ENCODE measurements at regions not wholly inside any gene's neighbourhood (a gene's known extent, or its start where the extent isn't known, plus 50 kb on each side); places are given as distances from the start of the nearest gene placed in this dataset.

DNA sequence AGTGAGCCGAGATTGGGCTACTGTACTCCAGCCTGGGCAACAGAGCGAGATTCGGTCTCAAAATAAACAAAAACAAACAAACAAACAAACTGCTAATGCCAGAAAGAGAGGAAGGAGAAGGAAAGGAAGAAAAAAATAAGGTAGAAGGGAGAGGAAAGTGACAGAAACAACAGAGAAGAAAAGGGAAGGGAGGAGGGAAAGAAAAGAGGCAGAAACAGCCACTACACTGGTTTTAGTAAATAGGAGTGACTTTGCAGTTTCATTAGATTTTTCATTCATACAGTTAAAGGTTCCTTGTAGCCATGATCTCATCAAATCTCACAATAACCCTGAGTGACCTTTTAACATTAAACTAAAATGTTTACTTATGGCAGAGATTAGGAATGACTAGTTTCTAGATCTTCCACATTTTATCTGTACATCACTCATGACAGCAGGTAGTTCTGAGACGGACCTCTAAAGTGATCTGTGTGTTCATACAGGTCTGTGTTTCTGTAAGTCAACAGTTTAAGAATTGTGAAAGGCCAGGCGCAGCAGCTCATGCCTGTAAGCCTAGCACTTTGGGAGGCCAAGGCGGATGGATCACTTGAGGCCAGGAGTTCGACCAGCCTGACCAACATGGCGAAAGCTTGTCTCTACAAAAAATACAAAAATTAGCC lies 191.3 kb upstream of the KLF14 start:
- DNase-seq (ENCODE audit: extremely low read depth, low read depth, low spot score), result no peak

DNA sequence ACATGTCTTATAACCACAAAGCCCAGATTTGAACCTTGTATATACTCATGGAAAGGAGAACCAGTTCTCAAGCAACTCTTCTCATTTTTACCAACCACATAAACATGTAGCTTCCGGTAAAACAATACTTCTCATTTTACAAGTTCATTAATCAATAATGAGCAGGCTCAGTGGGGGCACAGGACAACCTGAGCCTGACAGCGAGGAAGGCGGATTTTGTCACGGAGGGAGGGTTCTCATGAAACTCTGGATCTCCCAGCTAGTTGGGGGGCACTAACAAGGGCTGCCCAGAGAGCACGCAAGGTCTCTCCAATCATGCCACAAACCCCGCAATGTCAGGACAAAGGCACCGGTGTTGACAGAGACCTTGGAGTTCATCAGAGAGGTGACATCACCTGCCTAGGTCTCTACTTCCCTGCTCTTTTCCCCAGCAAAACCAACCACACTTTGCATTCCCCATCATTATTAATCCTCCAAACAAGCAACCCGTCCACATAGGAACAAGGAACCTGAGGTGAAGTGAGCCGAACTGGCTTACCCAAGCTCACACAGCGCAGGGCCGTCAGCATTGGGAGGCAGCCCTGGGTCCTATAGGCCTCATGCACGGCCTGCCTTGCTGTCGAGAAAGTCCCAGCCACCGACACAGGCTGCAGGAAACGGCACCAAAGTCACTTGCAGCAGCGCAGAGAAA lies 192.1 kb upstream of the KLF14 start:
- no peak for DNase-seq (ENCODE audit: extremely low read depth, low read depth, low spot score)

DNA sequence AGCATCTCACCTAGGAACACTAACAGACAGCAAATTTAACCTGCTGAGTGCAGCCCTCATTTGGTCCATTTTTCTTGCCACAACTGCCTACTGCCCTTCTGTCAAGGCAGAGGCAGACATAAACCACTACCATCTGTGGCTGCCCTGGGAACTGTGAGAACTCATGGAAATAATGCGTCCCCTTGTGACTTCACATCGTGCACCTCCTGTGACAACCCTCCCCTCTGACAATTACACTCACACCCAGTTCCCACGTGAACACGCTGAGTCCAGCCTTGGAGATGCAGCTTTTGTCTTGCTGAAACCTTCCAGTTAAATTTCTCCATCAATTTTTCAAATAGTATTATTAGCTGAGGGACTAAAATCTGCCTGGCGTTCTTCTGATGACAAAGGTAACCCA lies 193.1 kb upstream of the KLF14 start:
- no peak for DNase-seq (ENCODE audit: extremely low read depth, low read depth, low spot score)

DNA sequence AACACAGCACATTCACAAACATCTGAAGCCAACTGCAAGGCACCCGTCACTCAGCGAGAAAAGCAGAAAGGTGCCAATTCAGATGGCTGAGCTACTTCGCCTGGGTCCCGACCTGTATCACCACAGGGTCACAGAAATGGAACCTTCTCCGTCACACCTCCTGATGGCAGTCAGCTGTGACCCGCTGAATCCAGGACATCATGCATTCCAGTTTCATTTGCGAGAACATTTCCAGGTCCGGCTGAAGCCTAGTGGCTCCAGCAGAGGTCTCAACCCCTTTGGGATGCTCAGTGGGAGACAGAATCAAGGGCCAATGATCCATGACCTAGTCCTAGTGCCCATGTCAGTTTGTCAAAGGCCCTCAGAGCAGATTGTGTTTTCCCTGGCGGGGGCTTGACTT lies 193.6 kb upstream of the KLF14 start:
- no peak for DNase-seq (ENCODE audit: extremely low read depth, low read depth, low spot score)

DNA sequence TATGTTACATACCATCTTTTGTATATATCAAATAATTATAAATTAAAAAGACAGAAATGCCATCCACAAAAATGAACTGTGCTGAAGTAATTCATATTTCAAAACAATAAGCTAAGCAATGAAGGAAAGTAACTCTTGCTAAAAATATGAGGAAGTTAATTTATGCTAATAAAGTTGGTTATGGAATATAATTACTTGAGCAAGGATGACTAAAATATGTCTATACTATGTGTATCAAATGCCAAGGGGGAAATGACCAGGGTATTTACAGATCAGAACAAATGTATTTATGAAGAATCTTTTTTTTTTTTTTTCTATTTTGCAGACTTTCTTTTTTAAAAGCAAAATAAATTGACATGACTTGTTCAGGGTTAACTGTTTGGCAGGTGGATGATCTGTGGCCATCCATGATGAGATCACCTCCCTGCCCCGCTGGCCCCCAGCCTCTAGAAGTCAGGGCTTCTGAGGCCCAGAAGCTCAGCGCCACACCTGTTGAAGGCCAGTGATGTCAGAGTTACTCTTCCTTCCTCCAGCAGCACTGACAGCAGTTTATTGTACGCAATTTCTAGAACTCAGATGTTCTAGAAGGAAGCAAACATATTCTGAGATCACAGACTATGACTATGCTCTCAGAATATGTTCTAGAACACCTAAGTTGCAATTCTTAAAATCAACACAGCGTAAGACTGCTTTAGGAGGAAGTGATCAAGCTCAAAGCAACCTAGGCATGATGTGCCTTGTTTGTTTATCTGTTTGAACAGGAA lies 196.1 kb upstream of the KLF14 start:
- no peak for DNase-seq (ENCODE audit: extremely low read depth, low read depth, low spot score)

DNA sequence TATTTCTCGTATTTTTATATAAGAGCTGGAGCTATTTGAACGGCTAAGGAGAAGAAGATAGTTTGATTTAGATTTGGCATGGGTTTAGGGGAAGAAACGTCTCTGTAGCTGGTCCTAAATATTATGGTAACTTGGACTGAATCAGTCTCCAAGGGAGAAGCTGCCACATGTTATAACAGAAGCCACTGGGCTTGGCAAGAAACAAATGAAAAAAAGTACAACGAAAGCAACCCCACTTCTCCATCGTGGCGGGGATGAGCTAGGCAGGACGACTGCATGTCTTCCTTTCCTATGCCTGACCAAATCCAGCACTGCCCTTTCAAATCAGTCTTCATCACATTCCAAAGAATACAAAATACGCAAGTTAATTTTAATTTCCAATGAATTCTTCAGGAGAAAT lies 196.7 kb upstream of the KLF14 start:
- no peak for DNase-seq (ENCODE audit: extremely low read depth, low read depth, low spot score)

DNA sequence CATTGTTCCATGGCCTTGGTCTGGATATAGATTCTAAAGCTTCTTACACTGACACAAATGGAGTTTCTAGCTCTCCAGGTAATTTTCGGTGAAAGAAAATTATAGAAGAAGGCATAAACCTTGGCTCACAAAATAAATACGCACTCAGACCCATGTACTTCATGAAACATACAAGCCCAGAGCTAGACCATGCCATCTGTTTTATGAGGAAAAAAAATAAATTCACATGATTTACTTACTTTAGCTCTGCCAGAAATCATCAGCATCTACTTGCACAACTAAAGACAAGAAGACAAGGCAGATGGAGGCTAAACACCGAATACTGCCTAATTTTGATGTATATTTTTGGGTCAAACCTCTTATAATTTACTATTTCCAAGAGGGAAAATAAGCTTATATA lies 197.4 kb upstream of the KLF14 start:
- DNase-seq (ENCODE audit: extremely low read depth, low read depth, low spot score), result no peak

DNA sequence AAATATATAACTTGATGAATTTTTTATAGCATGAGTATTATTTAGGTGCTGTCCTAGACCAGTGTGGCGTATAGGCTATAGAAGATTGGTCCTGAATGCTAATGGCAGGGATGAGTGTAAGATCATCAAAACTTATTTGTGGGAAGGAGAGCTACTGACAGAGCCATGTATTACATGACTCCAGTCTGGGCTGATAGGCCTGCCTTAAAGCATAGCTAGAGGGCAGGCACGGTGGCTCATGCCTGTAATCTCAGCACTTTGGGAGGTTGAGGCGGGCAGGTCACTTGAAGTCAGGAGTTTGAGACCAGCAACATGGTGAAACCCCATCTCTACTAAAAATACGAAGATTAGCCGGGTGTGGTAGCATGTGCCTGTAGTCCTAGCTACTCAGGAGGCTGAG lies 198.1 kb upstream of the KLF14 start:
- no peak for DNase-seq (ENCODE audit: extremely low read depth, low read depth, low spot score)

DNA sequence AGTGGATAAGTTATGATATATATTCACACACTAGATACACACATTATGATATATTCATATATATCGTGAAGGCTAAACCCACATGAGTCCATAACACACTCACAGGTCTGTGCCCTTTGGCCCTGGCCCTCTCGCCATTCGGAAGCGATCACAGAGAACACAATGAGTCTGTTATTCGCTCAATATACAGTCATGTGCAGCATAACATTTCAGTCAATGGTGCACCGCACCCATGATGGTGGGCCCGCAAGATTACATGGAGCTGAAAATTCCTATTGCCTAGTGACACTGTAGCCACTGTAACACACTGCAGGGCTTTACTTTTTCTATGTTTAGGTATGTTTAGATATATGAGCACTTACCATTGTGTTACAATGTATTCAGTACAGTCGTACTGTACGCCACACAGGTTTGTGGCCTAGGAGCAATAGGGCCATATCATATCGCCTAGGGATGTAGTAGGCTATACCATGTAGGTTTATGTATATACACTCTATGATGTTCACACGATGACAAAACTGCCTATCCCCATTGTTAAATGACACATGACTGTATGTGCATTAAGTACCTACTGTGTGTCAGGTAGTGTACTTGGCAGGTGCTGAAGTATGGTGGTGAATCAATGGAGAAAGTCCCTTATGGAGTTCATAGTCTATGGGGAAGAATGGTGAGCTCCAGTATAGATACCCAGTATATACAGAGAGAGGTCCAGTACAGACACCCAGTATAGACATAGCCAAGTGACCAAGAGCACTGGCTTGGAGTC lies 198.8 kb upstream of the KLF14 start:
- no peak for DNase-seq (ENCODE audit: extremely low read depth, low read depth, low spot score)

DNA sequence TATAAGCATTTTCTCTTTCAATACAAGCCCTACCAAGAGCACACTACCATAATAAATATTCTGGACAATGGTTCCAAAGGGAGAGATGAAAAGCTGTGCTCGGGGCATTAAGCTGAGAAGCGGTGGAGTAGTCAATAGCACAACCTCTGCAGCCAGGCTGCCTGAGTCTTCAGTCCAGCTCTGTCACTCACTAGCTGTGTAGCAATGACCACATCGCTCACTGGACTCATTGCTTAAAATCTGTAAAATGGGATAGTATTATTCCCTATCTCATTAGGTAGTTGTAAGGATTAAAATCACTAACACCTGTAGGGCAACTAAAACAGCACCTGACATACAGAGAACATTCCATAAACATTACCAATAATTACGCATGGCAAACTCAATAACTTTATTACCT lies 199.9 kb upstream of the KLF14 start:
- DNase-seq (ENCODE audit: extremely low read depth, low read depth, low spot score), result no peak

DNA sequence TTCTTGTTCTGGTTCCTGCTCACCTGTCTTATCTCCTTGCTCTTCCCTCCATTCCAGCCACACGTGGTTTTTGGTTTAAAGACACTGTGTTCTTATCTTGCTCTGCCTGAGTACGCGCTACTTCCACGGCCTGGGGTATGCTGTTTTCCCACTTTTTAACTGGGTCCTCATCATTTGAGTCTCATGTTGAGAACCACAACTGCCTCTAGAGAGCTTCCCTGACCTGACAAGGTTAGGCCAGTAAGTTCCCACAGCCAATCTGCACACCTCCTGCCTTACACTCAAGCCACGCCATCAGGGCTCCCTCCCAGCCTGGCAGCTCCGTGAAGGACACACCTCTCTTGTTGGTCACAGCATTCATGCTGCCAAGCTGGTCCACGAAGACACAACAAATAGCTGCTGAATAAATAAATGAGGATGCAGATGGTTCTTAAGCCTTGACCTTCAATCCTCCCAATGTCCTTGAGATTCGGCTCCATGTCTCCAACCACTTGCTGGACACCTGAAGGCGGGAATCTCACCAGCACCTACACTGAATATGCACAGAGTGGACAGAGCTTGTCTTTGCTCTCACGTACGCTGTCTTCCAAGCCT lies 201.7 kb upstream of the KLF14 start:
- no peak for DNase-seq (ENCODE audit: extremely low read depth, low read depth, low spot score)

DNA sequence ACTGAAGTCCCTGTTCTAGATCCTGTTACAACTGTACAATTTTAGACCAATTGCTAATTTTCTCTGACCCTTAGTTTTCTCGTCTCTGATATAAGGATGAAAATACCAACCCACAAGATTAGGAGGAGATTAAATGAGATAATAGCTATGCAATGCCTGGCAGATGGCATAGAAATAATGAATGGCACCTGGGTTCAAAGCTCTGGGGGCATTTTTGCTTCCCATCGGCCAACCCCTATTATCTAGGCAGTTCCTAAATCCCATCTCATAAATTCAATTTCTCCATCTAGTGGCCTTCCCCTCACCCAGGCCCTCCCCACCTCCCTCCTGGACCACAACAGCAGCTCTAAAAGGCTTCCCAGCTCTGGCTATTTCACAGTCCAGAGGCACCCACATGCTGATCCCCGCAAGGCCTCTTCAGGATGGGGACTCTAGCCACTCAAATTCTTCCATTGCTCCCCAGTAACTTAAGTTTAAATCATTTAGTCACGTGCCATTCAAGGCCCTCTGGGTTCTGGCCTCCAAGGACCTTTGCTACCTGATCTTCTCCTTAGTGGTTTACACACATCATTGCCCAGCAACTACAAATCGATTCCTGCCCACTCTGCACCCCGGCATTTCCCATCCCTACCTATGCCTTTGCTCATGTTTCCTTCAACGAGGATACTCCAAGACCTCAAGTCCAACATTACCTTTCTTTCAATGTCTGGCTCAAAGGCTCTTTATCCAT lies 202.4 kb upstream of the KLF14 start:
- no peak for DNase-seq (ENCODE audit: extremely low read depth, low read depth, low spot score)

DNA sequence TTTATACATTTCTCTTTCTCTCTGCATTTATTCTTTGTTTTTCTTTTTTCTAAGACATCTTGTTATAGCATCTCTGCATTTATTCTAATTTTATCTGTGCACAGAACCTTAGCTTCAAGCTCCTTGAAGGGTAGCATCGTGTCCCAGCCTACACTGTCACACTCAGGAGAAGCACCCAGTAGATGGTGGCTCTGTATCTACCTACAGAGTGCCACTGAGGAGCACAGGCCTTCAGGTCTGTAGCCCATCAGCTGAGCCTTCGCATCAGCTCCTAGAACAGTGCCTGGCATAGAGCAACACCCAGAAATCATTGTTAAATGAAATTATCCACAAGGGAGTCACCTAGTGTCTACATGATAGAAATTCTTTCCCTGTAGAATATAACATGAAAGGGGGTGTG lies 203.0 kb upstream of the KLF14 start:
- DNase-seq (ENCODE audit: extremely low read depth, low read depth, low spot score), result no peak

DNA sequence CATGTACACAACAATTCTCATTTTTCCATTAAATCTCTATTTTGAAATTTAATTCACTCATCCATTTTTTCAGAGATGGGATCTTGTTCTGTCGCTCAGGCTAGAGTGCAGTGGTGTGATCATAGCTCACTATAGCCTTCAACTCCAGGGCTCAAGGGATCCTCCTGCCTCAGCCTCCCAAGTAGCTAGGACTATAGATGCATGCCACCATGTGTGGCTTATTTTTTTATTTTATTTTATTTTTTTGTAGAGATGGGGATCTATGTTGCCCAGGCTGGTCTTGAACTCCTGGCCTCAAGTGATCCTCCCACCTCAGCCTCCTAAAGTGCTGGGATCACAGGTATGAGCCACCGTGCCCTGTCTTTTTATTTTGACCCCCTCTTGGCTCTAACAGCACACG lies 203.8 kb upstream of the KLF14 start:
- no peak for DNase-seq (ENCODE audit: extremely low read depth, low read depth, low spot score)

DNA sequence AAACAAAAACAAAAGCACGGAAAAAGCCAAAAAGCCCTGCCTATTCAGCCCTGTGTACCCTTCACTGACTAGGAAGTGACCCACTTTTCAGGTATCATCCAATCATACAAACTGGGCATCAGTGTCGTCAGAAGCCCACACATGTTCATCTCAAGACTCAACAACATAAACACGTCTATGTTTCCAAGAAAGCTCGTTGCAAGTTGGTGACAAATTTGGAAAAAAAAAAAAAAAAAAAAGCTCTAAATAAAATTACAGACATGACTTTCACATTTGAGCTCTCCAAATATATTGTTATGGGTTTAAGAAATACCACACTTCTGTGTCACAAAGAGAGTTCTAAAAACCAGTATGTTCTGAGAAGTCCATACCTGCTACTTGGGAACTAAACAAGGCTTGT lies 204.7 kb upstream of the KLF14 start:
- no peak for DNase-seq (ENCODE audit: extremely low read depth, low read depth, low spot score)

DNA sequence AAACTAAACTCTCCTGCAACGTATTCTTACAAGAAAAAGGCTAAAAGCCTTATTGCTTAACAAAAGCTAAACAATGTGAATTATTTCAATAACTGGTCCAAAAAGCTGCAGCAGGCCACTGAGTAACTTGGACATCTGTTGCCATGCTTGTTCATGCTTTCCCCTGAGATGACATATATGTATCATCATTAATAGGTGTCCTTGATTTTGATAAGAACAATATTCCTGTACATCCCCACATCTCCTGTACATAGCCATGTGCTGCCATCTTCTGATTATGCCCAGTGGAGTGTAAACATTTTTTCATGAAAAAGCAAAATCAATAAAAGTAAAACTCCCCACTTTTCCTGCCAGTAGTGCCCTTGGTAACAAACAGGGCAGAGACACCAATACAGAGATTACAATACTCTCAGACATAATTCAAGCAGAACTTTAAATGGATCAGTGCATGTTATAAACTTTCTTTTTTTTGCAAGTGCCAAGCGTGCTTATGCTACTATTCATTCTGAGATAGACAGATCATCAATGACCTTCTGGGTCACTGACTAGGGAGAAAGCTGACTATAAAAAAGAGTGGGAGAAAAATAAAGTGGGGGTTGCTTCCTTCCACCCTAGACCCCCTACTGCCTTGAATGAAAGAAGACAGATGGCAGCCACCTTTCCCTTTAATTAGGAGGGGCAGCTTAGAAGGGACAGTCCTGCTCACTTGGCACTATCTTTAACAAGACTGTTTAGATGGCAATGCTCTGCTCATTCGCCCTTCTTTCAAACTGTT lies 205.5 kb upstream of the KLF14 start:
- no peak for DNase-seq (ENCODE audit: extremely low read depth, low read depth, low spot score)

DNA sequence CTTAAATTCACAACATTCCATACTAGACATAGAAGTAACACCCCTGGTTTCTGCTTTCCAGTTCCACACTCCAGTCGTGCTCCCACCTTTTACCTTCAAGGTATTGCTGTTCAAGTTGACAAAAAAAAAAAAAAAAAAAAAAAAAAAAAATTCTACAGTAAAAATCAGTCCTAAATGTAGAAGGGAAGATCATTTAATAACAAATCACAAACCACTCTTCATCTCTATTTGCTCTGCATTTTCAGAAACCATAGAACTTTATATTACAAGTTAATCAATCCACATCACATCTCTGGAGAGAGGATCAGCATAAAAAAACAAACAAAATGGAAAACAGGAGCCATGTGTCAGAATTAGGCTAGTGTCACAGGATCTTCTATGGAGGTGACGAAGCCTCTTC lies 206.3 kb upstream of the KLF14 start:
- no peak for DNase-seq (ENCODE audit: extremely low read depth, low read depth, low spot score)

DNA sequence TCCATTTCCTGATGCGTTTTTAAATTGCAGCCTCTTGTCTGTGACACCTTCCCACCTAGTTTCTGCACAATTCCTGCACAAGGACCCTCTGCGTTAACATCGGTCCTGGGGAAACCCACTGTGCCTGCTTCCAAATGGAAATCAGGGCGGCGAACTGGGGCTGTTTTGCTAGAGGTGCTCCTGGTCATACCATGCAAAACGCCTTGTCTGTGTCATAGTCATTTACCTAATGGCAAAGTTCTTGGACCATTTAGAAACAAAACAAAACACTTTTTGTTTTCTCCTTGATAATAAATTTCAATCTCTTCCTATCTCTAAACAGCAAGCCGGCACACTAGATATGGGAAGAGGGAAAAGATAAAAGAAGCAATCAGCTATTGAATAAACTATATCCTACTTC lies 206.9 kb upstream of the KLF14 start:
- DNase-seq (ENCODE audit: extremely low read depth, low read depth, low spot score), result no peak

DNA sequence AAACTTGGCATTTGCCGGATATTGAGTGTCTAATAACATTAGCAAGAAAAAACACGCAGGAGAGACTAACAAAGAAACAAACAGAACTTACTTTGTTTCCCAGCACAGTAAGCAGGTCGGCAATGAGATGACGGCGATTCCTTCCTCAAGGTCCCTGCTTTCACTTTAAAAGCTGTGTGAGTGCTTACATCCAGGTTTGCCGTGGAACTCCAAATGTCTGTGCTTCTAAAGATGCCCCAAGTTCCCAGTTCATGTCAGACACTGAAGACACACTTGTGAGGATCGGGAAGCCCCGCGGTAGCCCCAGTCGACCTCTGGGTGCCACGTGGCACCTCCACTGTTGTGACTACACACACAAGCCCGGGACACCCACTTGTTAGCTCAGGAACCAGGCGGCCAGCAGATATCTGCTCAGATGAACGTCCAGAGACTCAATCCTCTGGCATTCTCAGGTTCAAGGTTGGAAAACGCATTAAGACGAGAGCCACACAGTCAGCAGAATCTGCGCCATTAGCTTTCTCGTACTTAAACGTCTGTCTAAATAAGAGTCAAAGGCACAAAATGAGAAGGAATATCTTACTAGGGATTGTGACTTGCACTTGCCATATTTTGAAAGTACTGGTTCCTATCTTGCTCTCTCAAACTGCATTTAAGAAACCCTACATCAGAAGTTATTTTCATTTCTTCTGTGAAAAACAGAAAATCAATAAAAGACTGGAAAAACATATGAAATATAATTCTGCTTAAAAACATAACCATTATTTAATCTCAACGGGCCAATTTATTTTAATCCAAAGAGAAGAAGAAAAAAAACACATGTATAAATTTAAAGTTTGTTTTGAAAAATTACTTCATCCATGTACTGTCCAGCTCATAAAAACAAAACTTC lies 207.6 kb upstream of the KLF14 start:
- DNase-seq (ENCODE audit: extremely low read depth, low read depth, low spot score), result no peak

Data from glomerular endothelial cell (primary cell).